GM18867 (cell line): ENCODE measurements at regions not wholly inside any gene's neighbourhood (a gene's known extent, or its start where the extent isn't known, plus 50 kb on each side); places are given as distances from the start of the nearest gene placed in this dataset.

Experiments used
- ATAC-seq: cut with Tn5 transposase; IDR thresholded peaks from one replicate; pipeline ENCODE4 v1.9.1; 2021; ENCODE audit warnings: mild to moderate bottlenecking, moderate library complexity; ENCODE audit not compliant: unreplicated experiment

DNA sequence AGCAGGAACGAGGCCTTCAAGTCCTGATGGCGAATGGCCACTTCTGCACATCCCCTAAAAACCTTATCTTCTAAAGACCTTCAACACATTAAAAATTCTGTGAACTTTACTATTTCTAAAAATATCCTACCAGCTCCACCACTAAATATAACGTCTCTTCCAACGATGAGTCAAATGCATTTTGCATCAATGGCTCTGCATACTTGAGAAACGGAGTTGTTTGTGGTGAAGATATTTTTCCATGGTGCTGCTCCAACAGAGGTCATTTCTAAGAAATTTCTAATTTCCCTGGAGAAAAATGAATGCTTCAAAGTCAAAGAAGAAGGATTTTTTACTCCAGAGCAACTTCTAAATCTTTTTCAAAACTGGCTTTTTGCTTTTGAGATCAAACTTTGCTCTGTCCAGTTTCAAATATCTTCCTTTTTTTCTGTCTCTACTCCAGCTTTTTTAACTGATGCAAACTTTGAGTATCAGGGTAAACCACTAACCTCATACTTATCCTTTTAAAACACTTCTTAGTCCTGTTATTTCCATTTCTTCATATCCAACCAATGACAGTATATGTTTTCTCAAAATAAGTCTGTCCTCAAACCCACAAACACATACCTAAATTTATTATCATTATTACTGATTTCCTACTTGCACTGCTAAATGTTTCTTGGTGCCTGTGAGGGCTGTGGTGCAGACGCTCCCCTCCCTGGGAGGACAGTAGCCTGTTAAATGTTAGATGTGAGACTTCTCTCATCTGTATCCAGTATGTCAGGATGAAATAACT lies 258.1 kb downstream of the KLF6 start:
- no peak for ATAC-seq

DNA sequence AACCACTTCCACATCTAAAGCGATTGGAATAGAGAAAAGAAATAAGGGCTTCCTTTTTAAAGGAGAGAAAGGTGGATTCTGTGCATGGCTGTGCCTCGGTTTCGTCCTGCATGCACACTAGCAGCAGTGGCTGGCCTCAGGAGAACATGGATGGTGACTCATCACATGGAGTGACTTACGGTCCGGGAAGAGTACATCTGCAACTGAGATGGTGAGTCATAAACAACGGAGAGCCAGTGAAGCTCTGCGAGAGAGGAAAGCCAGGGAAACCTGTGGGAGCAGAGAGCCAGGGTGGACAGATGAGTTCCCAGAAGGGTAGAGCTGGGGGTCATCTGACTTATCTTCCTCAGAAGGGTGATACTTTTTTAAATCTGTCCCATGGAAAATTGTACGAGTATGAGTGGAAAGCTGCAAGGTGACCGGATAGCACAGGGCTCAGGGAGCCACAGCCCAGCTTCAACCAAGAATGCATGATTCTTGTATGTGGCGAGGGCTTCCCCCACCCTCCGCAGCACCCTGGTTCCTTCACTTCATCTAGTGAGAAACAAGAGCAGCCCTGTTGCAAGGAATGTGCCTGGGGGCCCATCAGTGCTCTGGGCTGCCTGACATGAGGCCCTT lies 259.1 kb downstream of the KLF6 start:
- ATAC-seq: no peak

DNA sequence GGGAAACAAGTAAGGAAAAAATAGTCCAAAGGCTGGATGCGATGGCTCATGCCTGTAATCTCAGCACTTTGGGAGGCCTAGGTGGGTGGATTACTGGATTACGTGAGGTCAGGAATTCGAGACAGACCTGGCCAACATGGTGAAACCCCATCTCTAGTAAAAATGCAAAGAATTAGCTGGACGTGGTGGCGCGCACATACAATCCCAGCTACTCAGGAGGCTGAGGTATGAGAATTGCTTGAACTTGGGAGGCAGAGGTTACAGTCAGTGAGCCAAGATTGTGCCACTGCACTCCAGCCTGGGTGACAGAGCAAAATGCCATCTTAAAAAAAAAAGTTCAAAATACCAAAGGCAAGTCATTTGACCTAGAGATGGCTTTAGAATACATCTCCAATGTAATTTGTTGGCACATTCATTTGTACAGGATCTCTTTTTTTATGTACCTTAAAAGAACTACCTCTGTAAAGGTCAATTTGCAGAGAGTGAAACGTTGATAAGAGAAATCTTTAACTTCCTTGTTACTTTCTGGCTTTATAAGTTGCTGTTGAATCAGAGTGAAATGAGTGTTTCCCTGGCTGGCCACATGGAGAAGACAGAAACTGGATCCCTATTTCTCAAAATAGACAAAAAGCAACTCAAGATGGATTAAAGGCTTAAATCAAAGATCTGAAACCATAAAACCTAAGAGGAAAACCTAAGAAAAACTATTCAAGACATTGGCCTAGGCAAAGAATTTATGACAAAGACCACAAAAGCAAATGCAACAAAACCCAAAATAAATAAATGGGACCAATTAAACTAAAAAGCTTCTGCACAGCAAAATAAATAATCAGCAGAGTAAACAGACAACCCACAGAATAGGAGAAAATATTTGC lies 260.7 kb downstream of the KLF6 start:
- ATAC-seq: no peak

DNA sequence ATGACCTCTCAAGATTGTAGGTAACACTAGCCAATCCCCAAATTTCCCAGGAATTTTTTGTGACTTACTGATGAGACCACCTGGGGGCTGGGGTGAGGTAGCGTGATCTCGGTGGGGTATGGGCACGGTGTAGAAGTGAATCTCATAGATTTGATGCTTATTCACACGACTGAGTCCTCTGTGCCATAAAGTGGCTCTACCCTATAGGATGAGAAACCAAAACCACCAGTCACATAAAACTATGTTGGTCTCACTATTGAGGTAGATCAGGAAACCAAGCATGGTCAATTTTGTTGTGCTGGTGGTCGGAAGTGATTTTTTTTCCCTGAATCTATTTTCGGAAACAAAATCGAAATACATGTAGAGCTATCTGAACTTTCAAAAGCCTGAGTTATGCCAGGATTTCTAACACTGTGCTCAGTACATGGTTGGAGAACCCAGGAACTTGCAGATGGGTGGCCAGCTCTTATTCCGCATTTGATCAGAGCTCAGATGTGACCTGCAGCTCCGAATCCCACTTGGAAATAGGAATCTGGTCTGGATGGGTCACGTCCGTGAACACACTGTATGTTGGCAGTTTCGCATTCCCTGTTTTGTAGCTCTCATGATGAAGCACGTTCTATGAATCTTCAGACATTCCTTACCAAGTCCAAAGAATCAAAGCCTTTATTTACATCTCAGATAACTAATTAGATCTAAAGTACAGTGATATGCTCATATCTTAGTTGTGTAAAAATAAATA lies 261.5 kb downstream of the KLF6 start:
- ATAC-seq: no peak

DNA sequence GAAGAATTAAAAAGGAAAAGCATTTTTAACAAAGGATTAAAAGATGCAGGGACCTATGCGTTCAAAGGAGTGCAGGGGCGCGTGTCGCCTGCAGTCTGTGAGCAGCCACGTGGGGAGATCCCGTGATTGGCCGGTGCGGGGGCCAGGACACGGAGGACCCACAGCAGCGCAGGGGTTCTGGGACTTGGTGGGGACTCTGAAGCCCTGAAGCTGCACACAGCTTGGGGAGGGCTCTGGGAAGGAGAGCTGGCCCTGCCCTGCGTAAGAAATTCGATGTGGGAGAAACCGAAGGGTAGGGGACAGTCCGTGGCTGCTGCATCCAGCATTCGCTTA lies 268.1 kb downstream of the KLF6 start:
- ATAC-seq: no peak

DNA sequence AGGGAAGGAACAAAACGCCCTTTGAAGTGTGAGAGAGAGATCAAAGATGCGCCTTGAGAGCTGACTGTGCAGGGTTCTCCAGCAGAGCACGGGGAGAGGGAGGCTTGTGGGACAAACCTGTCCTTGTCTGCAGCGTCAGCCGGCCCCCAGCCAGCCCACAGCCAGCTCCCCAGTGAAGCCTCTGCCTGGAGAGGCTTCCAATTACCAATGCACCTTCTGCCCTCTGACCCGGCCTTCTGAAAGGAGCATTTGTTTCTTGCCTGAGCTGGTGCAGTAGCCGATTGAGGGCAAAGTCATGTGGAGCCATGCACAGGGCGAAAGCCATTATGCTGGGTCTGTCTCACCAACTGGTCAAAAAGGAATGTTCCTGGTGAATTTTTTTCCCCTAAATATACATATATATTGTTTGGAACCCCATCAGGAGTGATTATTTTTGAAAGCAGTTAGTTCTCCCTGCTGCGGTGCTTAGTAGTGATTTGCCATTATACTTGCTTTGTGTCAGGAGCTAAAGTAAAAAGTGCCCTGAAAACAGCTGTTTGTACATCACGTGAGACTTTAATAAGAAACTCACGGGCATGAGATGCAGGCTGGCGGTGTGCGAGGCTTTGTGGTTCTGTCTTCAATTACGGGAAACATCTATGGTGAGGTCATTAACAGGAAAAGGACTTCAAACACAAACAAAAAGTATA lies 268.6 kb downstream of the KLF6 start:
- ATAC-seq: no peak

DNA sequence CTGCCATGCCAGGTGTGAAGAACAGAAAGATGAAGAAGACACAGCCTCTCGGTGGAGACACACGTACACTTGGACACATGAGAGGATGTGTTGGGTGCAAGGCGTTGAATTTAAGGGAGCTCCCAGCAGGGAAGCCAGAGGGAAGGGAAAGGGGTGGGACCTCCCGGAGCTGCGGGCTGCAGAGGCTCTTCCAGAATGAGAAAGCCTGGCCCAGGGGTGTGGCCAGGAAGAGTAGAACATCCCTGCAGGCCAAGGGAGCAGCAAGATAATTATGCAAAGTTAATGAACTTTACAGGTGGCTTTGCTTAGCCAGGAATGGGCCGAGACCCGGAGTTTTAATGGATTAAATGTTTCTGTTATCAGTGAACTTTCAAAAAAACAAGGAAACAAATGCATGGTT lies 270.3 kb downstream of the KLF6 start:
- no peak for ATAC-seq

DNA sequence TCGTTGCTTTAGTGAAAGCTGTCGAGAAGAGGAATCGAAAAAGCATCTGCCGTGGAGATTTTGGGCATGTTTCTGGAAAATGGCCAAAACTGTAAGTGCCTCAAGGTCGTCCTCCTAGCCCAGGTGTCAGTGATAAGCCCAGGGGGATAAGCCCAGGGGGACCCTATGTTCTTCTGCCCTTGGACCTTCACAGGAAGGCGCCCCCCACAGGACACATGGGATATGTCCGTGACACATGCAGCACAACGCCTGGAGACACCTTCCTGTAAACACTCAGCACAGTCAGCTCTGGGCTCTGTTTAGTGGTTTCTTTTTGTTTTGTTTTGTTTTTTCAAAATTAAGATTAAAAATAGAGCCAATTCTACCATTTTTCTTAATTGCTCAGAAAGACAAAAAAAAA lies 272.7 kb downstream of the KLF6 start:
- ATAC-seq: no peak

DNA sequence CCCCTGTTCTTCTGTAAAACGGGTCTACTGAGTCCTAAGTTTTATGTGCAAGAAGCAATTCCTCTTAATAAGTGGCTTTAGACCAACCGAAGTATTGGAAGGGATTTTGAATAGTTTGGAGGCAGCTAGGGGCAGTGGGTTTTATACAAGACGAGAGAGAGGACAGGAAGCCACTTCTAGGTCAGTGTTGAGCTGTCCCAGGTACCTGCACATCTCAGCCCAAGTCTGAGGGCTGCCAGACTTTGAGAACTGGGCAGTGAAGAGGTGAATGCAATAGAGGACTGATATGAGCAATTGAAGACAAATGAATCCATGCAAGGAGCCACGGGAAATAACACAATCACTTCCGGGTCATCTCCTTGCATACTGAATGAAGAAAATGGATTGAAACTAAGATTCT lies 273.5 kb downstream of the KLF6 start:
- ATAC-seq: no peak

DNA sequence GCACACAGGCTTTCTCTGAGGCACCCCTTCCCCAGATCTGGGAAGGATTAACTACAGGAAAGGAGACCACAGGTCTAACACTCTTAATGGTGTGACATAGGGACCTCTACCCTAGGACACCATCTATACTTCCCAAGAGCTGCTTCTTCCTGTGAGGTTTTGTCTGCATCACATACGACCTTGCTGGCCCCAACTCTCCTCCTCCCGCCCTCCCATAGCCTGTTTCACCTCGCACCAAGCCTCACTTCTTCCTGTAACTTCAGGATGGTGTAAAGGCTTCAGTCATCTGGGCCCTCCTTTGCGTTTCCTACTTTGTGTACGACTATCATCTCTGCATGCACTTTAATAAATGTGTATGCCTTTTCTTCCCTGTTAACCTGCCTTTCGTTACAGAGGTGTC lies 274.3 kb downstream of the KLF6 start:
- ATAC-seq: no peak

DNA sequence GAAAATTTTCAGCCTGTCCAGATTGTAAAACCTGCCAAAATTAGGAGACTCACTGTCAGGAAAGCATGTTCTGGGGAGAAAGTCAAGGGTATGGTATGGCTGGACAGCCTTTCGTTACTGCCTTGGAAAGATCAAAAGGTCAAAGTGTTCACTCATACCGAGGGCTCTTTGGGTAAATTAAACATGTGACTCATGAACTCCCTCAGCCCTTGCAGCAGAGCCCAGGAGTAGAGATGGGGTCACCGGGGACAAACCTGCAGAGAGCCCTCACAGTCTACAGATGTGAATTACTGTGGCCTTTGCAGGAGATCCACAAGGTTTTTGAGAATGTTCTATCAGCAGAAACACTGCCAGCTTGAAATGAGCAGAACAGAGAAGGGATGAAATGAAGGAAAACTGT lies 275.7 kb downstream of the KLF6 start:
- ATAC-seq: no peak

DNA sequence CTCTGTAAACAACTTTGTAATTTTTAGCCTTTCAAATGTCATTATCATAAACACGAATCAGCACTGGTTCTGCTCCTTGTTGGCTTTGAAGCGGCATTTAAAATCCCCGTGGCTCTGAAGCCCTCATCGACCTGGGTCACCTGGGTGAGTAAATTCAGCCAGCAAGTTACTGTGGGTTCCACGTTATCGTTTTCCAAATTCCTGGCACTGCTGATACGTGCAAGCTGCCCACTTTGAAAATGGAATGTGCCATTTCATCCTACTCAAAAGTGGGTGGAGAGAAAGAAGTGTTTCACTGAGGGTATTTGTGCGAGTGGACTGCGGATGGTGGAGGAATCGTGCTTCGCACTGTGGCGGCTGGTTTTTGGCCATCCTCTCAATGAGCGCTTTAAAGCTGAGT lies 281.7 kb downstream of the KLF6 start:
- no peak for ATAC-seq

DNA sequence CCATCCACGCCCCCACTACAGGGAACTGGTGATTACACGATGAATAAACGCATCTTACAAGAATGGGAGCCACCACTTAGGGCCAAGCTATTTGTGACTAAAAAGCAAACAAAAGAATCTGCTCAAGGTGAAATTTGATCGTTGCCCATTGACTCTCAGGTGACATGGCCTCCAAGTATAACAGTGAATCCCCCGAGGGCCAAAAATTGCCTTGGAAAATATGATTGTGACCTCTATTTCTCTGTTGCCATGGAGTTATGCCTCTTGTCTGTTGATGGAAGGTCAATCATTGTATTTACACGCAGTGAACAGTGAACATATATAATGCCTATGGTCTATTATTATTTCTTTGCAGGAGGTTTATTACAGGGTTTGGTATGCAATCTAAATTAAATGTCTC lies 282.3 kb downstream of the KLF6 start:
- ATAC-seq: no peak

DNA sequence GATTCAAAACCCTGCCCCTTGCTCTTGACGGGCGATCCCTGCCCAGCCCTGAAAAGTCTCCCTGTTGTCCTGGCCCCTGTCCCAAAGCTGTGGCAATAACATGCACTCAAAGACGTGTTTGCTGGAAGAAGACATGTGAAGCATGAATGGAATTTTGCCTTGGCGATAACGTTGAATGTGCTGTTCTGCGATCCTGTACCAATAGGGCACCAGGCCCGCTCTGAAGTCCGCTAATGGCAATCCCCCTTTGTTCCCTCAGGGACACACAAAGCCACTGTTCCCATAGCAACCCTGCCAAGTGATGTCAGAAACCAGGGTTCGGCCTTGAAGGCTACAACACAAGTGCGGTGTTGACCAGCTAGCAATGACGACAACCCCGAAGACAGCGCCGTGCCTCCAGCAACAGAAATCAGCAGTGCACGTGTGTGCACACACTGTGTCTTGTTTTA lies 284.6 kb downstream of the KLF6 start:
- ATAC-seq: no peak

DNA sequence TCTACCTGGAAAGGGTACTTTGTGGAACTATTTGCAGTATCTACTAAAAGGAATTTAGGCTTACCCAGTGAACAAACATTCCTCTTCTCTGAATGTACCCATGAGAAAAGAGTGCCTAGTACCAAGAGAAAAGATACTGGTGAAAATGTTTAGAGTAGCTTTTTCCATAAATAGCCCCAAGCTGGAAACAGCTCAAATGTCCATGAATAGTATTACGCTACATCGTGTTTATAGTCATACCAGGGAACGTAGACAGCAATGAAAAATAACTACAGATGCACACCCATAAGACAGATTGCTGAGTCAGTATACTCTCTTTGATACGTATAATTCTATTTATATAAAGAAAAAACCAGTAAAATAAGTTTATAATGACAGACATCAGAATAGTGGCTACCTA lies 285.9 kb downstream of the KLF6 start:
- no peak for ATAC-seq

DNA sequence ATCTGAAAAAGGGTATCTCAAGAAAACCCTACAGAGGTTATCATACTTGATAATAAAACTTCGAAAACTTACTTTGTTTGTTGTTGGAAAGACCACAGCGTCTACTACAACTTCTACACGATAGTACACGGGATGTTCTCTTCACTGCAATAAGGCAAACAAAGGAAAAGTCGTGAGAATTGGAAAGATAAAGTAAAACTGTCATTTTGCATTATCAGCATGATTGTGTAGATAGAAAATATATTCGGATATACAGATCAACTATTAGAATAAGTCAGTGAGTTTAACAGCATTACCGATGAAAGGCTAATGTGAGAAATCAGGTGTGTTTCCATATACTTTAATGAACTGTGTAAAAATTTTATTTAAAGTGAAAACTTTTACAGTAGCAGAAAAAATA lies 287.4 kb downstream of the KLF6 start:
- ATAC-seq: no peak

DNA sequence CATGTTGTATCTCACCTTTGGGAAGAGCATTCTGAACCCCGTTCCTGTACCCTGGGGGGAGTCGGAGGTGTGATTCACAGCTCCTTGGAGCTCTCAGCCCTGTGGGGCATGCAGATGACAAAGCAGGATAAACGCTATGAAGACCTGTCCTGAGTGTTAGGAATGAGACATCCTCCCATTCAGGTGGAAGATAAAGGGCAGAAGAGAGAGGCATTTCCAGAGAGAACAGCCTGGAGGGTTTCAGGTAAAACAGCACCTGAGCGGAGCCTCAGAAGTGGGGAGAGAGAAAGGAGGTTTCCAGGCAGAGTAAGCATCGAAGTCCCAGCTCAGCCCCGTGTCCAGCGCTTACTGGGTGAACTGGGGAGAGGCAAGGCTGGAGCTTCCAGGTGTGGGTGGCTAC lies 288.9 kb downstream of the KLF6 start:
- no peak for ATAC-seq

DNA sequence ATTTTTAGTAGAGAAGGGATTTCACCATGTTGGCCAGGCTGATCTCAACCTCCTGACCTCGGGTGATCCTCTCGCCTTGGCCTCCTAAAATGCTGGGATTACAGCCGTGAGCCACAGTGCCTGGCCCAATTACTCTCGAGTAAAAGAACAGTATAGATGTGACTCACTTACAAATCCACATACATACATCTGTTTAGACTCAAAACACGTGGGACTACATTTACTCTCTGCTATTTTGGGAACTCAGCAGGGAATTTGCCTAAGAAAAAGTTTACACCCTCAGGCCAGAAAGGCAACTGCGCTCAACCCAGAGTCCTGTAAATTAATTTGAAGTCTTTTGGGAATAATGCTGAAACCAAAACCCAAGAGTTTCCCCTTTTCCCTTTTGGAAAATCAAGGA lies 289.7 kb downstream of the KLF6 start:
- no peak for ATAC-seq

DNA sequence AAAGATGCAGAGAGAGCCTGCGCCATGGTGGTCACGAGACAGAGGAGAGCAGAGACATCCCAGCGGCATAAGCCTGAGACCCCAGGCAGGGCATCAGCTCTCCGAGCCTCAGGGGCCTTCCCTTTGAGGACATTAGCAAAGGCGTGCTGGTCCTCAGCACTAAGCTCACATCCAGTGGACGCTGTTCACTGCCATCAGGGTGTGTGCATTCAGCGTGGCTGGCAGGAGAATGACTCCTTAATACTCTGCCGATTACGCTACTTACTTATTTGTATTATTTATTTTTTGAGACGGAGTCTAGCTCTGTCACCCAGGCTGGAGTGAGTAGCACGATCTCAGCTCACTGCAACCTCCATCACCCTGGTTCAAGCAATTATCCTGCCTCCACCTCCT lies 290.2 kb downstream of the KLF6 start:
- ATAC-seq: no peak

DNA sequence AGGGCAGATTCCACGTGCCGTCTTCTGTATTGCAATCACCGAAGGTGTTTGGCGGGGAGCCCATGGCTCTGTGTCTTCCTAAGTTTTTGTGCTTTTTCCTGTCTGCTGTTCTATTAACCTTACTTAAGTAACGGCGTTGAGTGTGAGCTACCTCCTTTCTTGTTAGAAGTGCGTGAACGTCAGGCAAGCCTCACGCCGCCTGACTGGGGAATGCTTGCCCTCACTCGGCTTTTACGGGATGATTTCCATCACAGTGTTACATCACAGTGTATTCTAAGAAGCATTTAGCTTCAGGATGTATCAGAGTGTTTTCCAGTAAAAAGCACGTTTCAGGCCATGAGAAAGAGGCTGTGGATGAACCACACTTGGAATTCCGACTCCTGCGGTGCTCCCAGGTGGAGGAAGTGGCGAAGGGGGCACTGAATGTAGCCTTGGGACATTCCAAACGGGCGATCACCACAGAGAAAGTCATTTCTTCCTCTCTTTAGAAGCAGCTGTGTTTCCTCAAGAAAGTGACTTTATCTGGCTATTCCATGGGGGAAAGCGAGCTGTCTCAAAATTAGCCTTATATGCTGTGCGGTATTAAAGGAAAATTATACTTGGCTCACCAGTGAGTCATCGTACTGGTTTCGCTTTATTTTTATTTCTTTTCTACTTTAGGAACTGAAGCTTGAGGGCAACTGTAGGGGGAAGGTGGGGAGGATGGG lies 290.7 kb downstream of the KLF6 start:
- no peak for ATAC-seq
